SK-N-SH (cell line): ENCODE measurements at regions not wholly inside any gene's neighbourhood (a gene's known extent, or its start where the extent isn't known, plus 50 kb on each side); places are given as distances from the start of the nearest gene placed in this dataset.

Experiments used
- CTCF ChIA-PET: fragments of 300-600, 350-600 bp; formaldehyde crosslinking; extraction: SDS; loops from one replicate; lab custom pipeline; 2021; lab: Yijun Ruan, JAX
- POLR2A ChIA-PET: fragments of 350-600 bp; sonication (Branson Sonifier 250); formaldehyde crosslinking; extraction: SDS; loops from one replicate; lab custom pipeline; 2020; ENCODE audit warnings: antibody characterized with exemption, inconsistent platforms; lab: Yijun Ruan, JAX
- DNase-seq: peaks from one replicate; pipeline ENCODE4 v3.0.0; 2012
- H2AFZ ChIP-seq: fragments of 200-600 bp; sonication (generic); 2 replicates; pipeline ENCODE4 v1.8.1; 2016; ENCODE audit warnings: antibody characterized with exemption, mild to moderate bottlenecking, low read depth
- H3F3A ChIP-seq: fragments of 200-600 bp; sonication (generic); replicated peaks from 2 replicates; pipeline ENCODE3; 2016; ENCODE audit warnings: antibody characterized with exemption, mild to moderate bottlenecking; ENCODE audit not compliant: insufficient read depth
- H3K27ac ChIP-seq, 2 experiments: fragments of 200-500 bp in 1 of 2; fragments of 200-600 bp in 1 of 2; sonication (Bioruptor generic) in 1 of 2; sonication (generic), shearing (Covaris generic) in 1 of 2; 2 replicates each; pipeline versions ENCODE4 v1.5.1 to v1.6.1; 2014 to 2016; ENCODE audit warnings: low read depth in 2 of 2, inconsistent platforms in 1 of 2, low read length in 1 of 2, mild to moderate bottlenecking in 1 of 2, mixed read lengths in 1 of 2
- H3K27me3 ChIP-seq: fragments of 200-600 bp; sonication (generic), shearing (Covaris generic); 2 replicates; pipeline ENCODE4 v1.6.1; 2016; ENCODE audit warnings: mixed run types; ENCODE audit not compliant: insufficient read depth
- H3K36me3 ChIP-seq, 2 experiments: fragments of 200-500 bp in 1 of 2; fragments of 200-600 bp in 1 of 2; sonication (Bioruptor generic) in 1 of 2; sonication (generic) in 1 of 2; replicated peaks in 1 of 2; 2 replicates each; pipeline versions ENCODE3 to v1.5.1; 2014 to 2016; ENCODE audit warnings: low read length in 1 of 2, mild to moderate bottlenecking in 1 of 2; ENCODE audit not compliant: insufficient read depth in 2 of 2, control insufficient read depth in 1 of 2
- H3K4me1 ChIP-seq, 2 experiments: fragments of 200-500 bp in 1 of 2; fragments of 200-600 bp in 1 of 2; sonication (Bioruptor generic) in 1 of 2; sonication (generic), shearing (Covaris generic) in 1 of 2; 2 replicates each; pipeline versions ENCODE4 v1.5.1 to v1.6.1; 2014 to 2016; ENCODE audit warnings: low read depth in 1 of 2, low read length in 1 of 2, mixed run types in 1 of 2; ENCODE audit not compliant: insufficient read depth in 2 of 2, control insufficient read depth in 1 of 2
- H3K4me2 ChIP-seq: fragments of 200-600 bp; sonication (generic), shearing (Covaris generic); 2 replicates; pipeline ENCODE4 v1.6.1; 2017; ENCODE audit warnings: mixed run types
- H3K4me3 ChIP-seq, 2 experiments: fragments of 200-500 bp in 1 of 2; fragments of 200-600 bp in 1 of 2; sonication (Bioruptor generic) in 1 of 2; sonication (generic), shearing (Covaris generic) in 1 of 2; 2 replicates each; pipeline versions ENCODE4 v1.5.1 to v1.8.1; 2014 to 2016; ENCODE audit warnings: low read depth in 2 of 2, inconsistent platforms in 1 of 2, low read length in 1 of 2, mild to moderate bottlenecking in 1 of 2, mixed read lengths in 1 of 2, moderate library complexity in 1 of 2
- H3K79me2 ChIP-seq: fragments of 200-600 bp; sonication (generic); 2 replicates; pipeline ENCODE4 v1.8.1; 2017; ENCODE audit warnings: mild to moderate bottlenecking; ENCODE audit not compliant: insufficient read depth
- H3K9ac ChIP-seq: fragments of 200-600 bp; sonication (generic); 2 replicates; pipeline ENCODE4 v1.6.1; 2017; ENCODE audit warnings: mixed run types
- H3K9me2 ChIP-seq: fragments of 200-600 bp; sonication (generic); 2 replicates; pipeline ENCODE4 v1.6.1; 2017; ENCODE audit warnings: mixed run types
- H3K9me3 ChIP-seq: fragments of 200-600 bp; sonication (generic); 2 replicates; pipeline ENCODE4 v1.6.1; 2017; ENCODE audit warnings: mixed run types, mild to moderate bottlenecking, moderate library complexity
- H4K20me1 ChIP-seq: fragments of 200-600 bp; sonication (generic); 2 replicates; pipeline ENCODE4 v1.6.1; 2017; ENCODE audit warnings: mild to moderate bottlenecking, mixed run types; ENCODE audit not compliant: insufficient read depth
- EZH2phosphoT487 ChIP-seq: fragments of 200-600 bp; sonication (generic); IDR thresholded peaks from 2 replicates; pipeline ENCODE4 v1.6.1; 2017; ENCODE audit warnings: low read depth, mixed run types, mild to moderate bottlenecking, antibody characterized with exemption, moderate library complexity, borderline replicate concordance
- FOXJ3 ChIP-seq: sonication (generic); formaldehyde crosslinking; IDR thresholded peaks from 2 replicates; pipeline ENCODE4 v1.5.1; 2020; ENCODE audit warnings: mild to moderate bottlenecking, missing genetic modification reagents
- MEF2A ChIP-seq: IDR thresholded peaks from 2 replicates; pipeline ENCODE4 v1.4.0; 2012; ENCODE audit warnings: low read depth, borderline replicate concordance
- NRF1 ChIP-seq: IDR thresholded peaks from 2 replicates; pipeline ENCODE4 v1.6.1; 2012; ENCODE audit warnings: low read depth, mild to moderate bottlenecking, low read length
- RCOR1 ChIP-seq: fragments of 150-350 bp; IDR thresholded peaks from 2 replicates; pipeline ENCODE4 v1.6.1; 2017; ENCODE audit warnings: antibody characterized with exemption, low read length
- RXRA ChIP-seq: IDR thresholded peaks from 2 replicates; pipeline ENCODE4 v1.4.0; 2012; ENCODE audit warnings: low read depth, mild to moderate bottlenecking, borderline replicate concordance
- SMC3 ChIP-seq: IDR thresholded peaks from 2 replicates; pipeline ENCODE4 v1.6.1; 2012; ENCODE audit warnings: low read depth, low read length, improper control_type of control experiment
- USF1 ChIP-seq: IDR thresholded peaks from 2 replicates; pipeline ENCODE4 v1.4.0; 2012; ENCODE audit warnings: low read depth, borderline replicate concordance
- WGBS: methylation state at CpG from one replicate; pipeline ENCODE4 v1.1.6; 2017; ENCODE audit warnings: low lambda C conversion rate; 5-methylcytosine and 5-hydroxymethylcytosine counted together
- TF ChIP-seq, protein P1 (sequence below): fragments of 200-600 bp; sonication (generic); IDR thresholded peaks from 2 replicates; pipeline ENCODE4 v1.6.1; 2017; ENCODE audit warnings: antibody characterized with exemption, mild to moderate bottlenecking, moderate library complexity
- TF ChIP-seq, protein P2 (sequence below): IDR thresholded peaks from 2 replicates; pipeline ENCODE4 v1.6.1; 2012; ENCODE audit warnings: mild to moderate bottlenecking, low read depth, low read length, moderate library complexity

GRCh38 chr3:110378481-110378880 is 693.1 kb upstream of the NECTIN3 start:
- no peaks in the 10 kb centered on the region for H3K36me3 ChIP-seq
- no peaks in the 10 kb centered on the region for H3K4me1 ChIP-seq
- TF ChIP-seq MEF2A (no peak), EZH2phosphoT487 (no peak), SMC3 (no peak), FOXJ3 (no peak)
- H3K79me2 ChIP-seq, result no peaks in the 10 kb centered on the region
- no peaks in the 10 kb centered on the region for H3F3A ChIP-seq
- no peak for DNase-seq
- H3K9me3 ChIP-seq, result no peaks in the 10 kb centered on the region
- no peaks in the 10 kb centered on the region for H4K20me1 ChIP-seq
- H3K4me3 ChIP-seq, result no peak overlapping the region
- no peak overlapping the region for H3K27ac ChIP-seq
- WGBS, result 87% methylated on average over 4 of the region's 4 CpGs
- H3K4me2 ChIP-seq, result no peak overlapping the region
- CTCF ChIA-PET, result no interaction called here
- no peak overlapping the region; the same call in 1 of the 2 replicates for H2AFZ ChIP-seq
- H3K9ac ChIP-seq, result no peak overlapping the region
- no peaks in the 10 kb centered on the region for H3K9me2 ChIP-seq
- POLR2A ChIA-PET, result no interaction called here
- no peaks in the 10 kb centered on the region for H3K27me3 ChIP-seq

GRCh38 chr3:110381992-110382391 is 689.6 kb upstream of the NECTIN3 start:
- Histone ChIP-seq H3K9ac (no peak overlapping the region), H3K9me3 (no peaks in the 10 kb centered on the region), H3K9me2 (no peaks in the 10 kb centered on the region), H3K36me3 (no peaks in the 10 kb centered on the region), H3F3A (no peaks in the 10 kb centered on the region), H3K27ac (no peak overlapping the region), H4K20me1 (no peaks in the 10 kb centered on the region), H2AFZ (no peak overlapping the region), H3K4me1 (no peaks in the 10 kb centered on the region), H3K4me3 (no peak overlapping the region), H3K79me2 (no peaks in the 10 kb centered on the region), H3K4me2 (no peak overlapping the region), H3K27me3 (no peaks in the 10 kb centered on the region)
- no peak for DNase-seq
- no peak for TF ChIP-seq EZH2phosphoT487
- TF ChIP-seq, protein P1, sequence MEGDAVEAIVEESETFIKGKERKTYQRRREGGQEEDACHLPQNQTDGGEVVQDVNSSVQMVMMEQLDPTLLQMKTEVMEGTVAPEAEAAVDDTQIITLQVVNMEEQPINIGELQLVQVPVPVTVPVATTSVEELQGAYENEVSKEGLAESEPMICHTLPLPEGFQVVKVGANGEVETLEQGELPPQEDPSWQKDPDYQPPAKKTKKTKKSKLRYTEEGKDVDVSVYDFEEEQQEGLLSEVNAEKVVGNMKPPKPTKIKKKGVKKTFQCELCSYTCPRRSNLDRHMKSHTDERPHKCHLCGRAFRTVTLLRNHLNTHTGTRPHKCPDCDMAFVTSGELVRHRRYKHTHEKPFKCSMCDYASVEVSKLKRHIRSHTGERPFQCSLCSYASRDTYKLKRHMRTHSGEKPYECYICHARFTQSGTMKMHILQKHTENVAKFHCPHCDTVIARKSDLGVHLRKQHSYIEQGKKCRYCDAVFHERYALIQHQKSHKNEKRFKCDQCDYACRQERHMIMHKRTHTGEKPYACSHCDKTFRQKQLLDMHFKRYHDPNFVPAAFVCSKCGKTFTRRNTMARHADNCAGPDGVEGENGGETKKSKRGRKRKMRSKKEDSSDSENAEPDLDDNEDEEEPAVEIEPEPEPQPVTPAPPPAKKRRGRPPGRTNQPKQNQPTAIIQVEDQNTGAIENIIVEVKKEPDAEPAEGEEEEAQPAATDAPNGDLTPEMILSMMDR, result no peak
- TF ChIP-seq USF1, result no peak
- TF ChIP-seq, protein P2, sequence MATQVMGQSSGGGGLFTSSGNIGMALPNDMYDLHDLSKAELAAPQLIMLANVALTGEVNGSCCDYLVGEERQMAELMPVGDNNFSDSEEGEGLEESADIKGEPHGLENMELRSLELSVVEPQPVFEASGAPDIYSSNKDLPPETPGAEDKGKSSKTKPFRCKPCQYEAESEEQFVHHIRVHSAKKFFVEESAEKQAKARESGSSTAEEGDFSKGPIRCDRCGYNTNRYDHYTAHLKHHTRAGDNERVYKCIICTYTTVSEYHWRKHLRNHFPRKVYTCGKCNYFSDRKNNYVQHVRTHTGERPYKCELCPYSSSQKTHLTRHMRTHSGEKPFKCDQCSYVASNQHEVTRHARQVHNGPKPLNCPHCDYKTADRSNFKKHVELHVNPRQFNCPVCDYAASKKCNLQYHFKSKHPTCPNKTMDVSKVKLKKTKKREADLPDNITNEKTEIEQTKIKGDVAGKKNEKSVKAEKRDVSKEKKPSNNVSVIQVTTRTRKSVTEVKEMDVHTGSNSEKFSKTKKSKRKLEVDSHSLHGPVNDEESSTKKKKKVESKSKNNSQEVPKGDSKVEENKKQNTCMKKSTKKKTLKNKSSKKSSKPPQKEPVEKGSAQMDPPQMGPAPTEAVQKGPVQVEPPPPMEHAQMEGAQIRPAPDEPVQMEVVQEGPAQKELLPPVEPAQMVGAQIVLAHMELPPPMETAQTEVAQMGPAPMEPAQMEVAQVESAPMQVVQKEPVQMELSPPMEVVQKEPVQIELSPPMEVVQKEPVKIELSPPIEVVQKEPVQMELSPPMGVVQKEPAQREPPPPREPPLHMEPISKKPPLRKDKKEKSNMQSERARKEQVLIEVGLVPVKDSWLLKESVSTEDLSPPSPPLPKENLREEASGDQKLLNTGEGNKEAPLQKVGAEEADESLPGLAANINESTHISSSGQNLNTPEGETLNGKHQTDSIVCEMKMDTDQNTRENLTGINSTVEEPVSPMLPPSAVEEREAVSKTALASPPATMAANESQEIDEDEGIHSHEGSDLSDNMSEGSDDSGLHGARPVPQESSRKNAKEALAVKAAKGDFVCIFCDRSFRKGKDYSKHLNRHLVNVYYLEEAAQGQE, result no peak
- TF ChIP-seq RCOR1, result no peak
- no peak for TF ChIP-seq NRF1
- TF ChIP-seq RXRA, result no peak
- no peak for TF ChIP-seq MEF2A
- ChIA-PET POLR2A (no interaction called here), CTCF (interaction anchor here (0.7 kb wide), 1 partner anchor 67 kb away, joined by 3 read pairs; no protein-coding TSS in a partner anchor)
- WGBS, result 80% methylated on average over 1 of the region's 1 CpG
